ENCODE measurements at regions not wholly inside any gene's neighbourhood (a gene's known extent, or its start where the extent isn't known, plus 50 kb on each side); places are given as distances from the start of the nearest gene placed in this dataset.

GRCh38 chr21:16976193-16976592, 536.6 kb upstream of the CXADR start:
- no peak for DNase-seq

GRCh38 chr21:16978309-16978895, 534.4 kb upstream of the CXADR start:
- DNase-seq = no peak

- DNase-seq = no peak
Observed at GRCh38 chr21:16979574-16979973, 533.3 kb upstream of the CXADR start.

DNA sequence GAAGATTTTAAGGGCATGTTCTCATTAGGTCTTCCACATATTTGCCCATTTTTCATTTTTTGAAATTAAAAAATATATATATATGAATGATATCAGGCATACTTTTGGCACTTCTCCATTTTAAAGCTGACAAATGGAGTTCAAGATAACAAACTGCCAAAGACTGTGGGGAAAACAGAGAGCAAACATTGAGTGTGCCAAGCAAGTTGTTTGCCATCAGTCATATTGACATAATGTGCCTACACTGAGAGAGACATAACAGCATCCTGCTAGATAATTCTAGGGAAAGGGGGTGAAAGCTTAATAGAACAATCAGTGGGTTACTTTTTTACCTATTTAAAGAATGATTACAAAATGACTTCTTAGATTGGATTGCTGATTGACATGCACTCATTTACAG, 529.4 kb upstream of the CXADR start:
- no peak for DNase-seq

- no peak for DNase-seq
Observed at GRCh38 chr21:16992448-16992847, 520.4 kb upstream of the CXADR start.

GRCh38 chr21:16993416-16994038, 519.3 kb upstream of the CXADR start:
- DNase-seq = no peak

DNA sequence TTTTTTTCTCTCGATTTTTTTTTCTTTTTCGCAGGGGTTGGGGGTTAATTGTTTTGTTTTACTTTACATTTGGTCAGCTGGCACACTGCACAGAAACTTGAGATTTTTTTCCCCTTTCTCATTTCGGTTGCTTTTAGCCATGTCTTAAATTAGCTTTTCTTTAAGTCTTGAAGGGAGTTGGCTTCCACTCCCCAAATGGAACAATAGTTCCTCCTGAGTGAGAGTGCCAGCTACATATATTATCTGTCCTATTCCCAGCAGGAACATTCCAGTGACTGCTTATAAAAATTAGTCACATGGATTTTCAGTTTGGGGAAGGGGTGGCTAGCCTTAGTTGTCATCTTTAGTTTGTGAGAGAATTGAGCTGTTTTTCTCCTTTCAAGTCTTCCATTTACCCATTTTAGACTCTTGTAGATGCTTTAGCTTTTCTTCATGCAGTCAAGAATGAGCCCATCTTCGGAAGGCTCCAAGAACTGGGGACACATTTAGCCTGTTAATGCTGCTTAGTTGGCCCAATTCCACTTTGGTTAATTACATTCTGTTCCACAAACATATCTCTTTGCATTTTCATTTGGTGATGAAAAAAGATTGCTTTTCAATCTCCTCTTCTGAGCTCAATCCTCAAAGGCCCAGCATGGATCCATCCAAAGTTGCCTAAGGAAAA, 510.1 kb upstream of the CXADR start:
- no peak for DNase-seq

- no peak for DNase-seq
Observed at GRCh38 chr21:17003258-17003615, 509.6 kb upstream of the CXADR start.

DNA sequence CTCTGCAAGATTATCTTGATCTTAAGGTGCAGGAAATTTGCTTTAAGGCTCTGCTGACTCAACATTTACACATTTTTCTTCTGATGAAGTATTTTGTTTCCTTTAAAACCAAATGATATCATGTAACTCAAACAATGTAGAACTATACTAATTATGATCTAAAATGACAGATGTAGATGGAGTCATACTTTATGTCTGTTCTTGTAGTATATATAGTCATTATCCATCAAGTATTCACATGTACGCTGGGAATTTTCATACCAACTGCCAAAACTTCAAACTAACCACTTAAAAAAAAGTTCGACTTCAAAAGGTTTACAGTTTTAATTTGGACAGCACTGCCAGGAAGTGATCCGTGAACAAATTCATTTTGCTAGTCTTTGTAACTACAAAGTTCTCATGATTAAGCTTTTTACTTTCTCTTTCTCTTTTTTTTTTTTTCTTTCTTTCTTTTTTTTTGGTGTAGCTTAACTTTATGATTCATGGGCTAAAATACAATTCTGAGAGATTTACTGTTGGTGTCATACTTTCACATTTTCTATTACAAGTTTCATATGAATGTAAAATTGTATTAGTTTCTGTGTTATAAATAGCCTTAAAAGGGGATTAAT, 509.0 kb upstream of the CXADR start:
- DNase-seq = no peak

- no peak for DNase-seq
Observed at GRCh38 chr21:17032141-17032655, 480.6 kb upstream of the CXADR start.

GRCh38 chr21:17044696-17045095, 468.1 kb upstream of the CXADR start:
- no peak for DNase-seq

- DNase-seq = no peak
Observed at GRCh38 chr21:17045214-17045853, 467.5 kb upstream of the CXADR start.

- DNase-seq = no peak
Observed at GRCh38 chr21:17048974-17049373, 463.9 kb upstream of the CXADR start.

DNA sequence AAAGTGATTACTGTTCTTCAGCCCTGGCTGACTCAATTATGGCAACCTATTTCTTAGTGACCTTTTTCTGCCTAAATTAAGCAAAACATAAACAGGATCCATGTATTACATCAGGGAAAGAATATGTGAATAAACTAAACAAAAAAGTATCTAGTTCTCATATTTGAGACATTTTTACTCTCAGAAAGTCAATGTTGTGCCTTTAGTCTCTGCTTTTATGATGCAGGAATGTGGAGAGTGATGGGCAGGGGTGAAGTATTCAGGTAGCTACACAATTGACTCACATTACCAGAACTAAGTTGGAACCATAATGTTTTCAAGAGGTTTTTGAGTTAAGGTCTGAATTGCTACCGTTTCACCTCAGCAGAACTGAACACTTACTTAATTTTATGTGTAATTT, 462.7 kb upstream of the CXADR start:
- DNase-seq = no peak

- no peak for DNase-seq
Observed at GRCh38 chr21:17050646-17051045, 462.2 kb upstream of the CXADR start.

GRCh38 chr21:17051054-17051453, 461.8 kb upstream of the CXADR start:
- no peak for DNase-seq

GRCh38 chr21:17053321-17053720, 459.5 kb upstream of the CXADR start:
- DNase-seq = no peak

DNA sequence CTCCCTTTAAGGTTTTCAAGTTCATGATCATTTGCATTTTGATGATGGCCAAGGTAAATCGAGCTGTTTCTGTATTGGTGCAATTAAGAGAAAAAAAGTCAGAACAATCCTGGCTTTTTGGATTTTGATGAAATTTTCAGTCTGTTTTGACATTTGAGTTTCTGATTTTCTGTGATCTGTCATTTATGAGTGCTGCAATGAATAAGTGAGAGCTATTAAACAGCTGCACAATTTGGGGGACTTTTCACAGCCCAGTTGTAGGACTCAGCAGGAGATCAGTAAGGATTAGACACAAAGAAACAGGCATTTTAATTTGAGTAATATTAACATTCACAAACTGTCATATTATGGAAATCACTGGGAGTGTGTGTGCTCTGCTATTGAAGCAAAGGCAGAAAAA, 452.9 kb upstream of the CXADR start:
- no peak for DNase-seq

DNA sequence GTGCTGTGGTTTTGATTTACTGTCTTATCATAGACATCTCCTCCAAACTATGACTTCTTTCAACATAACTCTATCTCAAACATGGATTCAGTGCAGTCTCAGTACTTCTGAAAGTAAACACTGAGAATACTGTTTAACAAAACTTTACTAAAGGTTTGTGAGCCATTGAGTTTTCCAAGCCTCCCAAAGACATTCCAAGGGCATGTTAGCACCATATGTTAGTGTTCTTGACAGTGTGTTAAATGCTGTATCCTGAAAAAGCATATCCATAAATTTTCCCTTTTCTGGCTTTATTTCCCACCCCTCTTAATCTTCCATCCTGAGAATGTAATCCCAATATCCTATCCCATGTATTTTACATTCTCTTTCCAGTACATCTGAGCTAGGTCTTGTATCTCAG, 446.8 kb upstream of the CXADR start:
- DNase-seq = no peak

- DNase-seq = no peak
Observed at GRCh38 chr21:17071093-17071492, 441.8 kb upstream of the CXADR start.

- no peak for DNase-seq
Observed at GRCh38 chr21:17081193-17081592, 431.6 kb upstream of the CXADR start.

DNA sequence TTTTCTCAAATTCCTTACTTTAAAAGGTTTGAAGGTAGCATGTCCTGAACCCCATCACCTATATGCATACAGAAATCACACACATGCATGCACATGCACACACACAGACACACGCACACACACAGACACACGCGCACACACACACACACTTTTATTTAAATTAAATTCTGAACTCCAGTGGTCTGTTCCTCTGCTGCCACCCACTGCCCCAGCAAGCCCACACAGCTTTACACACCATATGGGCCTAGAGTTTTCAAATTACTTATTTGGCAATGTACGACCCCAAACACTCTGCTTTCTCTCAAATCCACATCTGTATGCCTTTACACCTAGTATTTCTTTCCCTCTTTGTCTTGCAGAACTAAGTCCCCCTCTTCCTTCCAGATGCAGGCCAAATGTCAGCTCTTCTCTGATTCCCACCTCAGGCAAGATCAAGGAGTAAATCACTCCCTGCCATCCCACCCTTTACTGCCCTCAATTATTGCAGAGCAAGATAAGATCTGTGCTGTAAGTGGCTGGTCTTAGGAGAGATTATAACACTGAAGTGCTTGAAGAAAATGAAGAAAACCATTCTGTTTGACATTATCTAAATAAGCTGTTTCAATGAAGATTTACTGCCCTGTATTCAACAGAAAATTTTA, 429.9 kb upstream of the CXADR start:
- DNase-seq = no peak

DNA sequence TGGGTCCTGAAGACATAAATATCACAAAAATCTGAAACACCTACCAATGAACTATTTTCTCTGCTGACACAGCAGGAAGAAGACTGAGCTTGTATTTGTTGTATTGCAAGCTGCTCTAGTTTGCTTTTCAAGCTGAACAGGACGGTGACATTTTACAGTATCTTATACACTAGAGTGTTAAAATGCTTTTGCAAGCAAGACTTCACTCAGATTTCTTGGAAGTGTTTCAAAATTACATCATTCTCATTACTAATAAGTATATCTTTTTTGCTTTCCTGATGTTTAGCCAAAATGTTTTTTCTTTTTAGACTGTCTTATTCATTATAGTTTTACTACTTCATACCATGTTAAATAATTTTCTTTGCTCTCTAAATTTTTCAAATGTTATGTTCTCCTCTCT, 427.1 kb upstream of the CXADR start:
- DNase-seq = no peak

Data from CD4-positive, alpha-beta T cell treated with Interleukin-21 for 1 hour (primary cell).